SK-N-SH (cell line): ENCODE measurements at regions not wholly inside any gene's neighbourhood (a gene's known extent, or its start where the extent isn't known, plus 50 kb on each side); places are given as distances from the start of the nearest gene placed in this dataset.

Experiments
- CTCF ChIA-PET: fragments of 300-600, 350-600 bp; formaldehyde crosslinking; extraction: SDS; loops from one replicate; lab custom pipeline; 2021; lab: Yijun Ruan, JAX
- POLR2A ChIA-PET: fragments of 350-600 bp; sonication (Branson Sonifier 250); formaldehyde crosslinking; extraction: SDS; loops from one replicate; lab custom pipeline; 2020; ENCODE audit warnings: antibody characterized with exemption, inconsistent platforms; lab: Yijun Ruan, JAX
- DNase-seq: peaks from one replicate; pipeline ENCODE4 v3.0.0; 2012
- H2AFZ ChIP-seq: fragments of 200-600 bp; sonication (generic); 2 replicates; pipeline ENCODE4 v1.8.1; 2016; ENCODE audit warnings: antibody characterized with exemption, mild to moderate bottlenecking, low read depth
- H3F3A ChIP-seq: fragments of 200-600 bp; sonication (generic); replicated peaks from 2 replicates; pipeline ENCODE3; 2016; ENCODE audit warnings: antibody characterized with exemption, mild to moderate bottlenecking; ENCODE audit not compliant: insufficient read depth
- H3K27ac ChIP-seq, 2 experiments: fragments of 200-500 bp in 1 of 2; fragments of 200-600 bp in 1 of 2; sonication (Bioruptor generic) in 1 of 2; sonication (generic), shearing (Covaris generic) in 1 of 2; 2 replicates each; pipeline versions ENCODE4 v1.5.1 to v1.6.1; 2014 to 2016; ENCODE audit warnings: low read depth in 2 of 2, inconsistent platforms in 1 of 2, low read length in 1 of 2, mild to moderate bottlenecking in 1 of 2, mixed read lengths in 1 of 2
- H3K27me3 ChIP-seq: fragments of 200-600 bp; sonication (generic), shearing (Covaris generic); 2 replicates; pipeline ENCODE4 v1.6.1; 2016; ENCODE audit warnings: mixed run types; ENCODE audit not compliant: insufficient read depth
- H3K36me3 ChIP-seq, 2 experiments: fragments of 200-500 bp in 1 of 2; fragments of 200-600 bp in 1 of 2; sonication (Bioruptor generic) in 1 of 2; sonication (generic) in 1 of 2; replicated peaks in 1 of 2; 2 replicates each; pipeline versions ENCODE3 to v1.5.1; 2014 to 2016; ENCODE audit warnings: low read length in 1 of 2, mild to moderate bottlenecking in 1 of 2; ENCODE audit not compliant: insufficient read depth in 2 of 2, control insufficient read depth in 1 of 2
- H3K4me1 ChIP-seq, 2 experiments: fragments of 200-500 bp in 1 of 2; fragments of 200-600 bp in 1 of 2; sonication (Bioruptor generic) in 1 of 2; sonication (generic), shearing (Covaris generic) in 1 of 2; 2 replicates each; pipeline versions ENCODE4 v1.5.1 to v1.6.1; 2014 to 2016; ENCODE audit warnings: low read depth in 1 of 2, low read length in 1 of 2, mixed run types in 1 of 2; ENCODE audit not compliant: insufficient read depth in 2 of 2, control insufficient read depth in 1 of 2
- H3K4me2 ChIP-seq: fragments of 200-600 bp; sonication (generic), shearing (Covaris generic); 2 replicates; pipeline ENCODE4 v1.6.1; 2017; ENCODE audit warnings: mixed run types
- H3K4me3 ChIP-seq, 2 experiments: fragments of 200-500 bp in 1 of 2; fragments of 200-600 bp in 1 of 2; sonication (Bioruptor generic) in 1 of 2; sonication (generic), shearing (Covaris generic) in 1 of 2; 2 replicates each; pipeline versions ENCODE4 v1.5.1 to v1.8.1; 2014 to 2016; ENCODE audit warnings: low read depth in 2 of 2, inconsistent platforms in 1 of 2, low read length in 1 of 2, mild to moderate bottlenecking in 1 of 2, mixed read lengths in 1 of 2, moderate library complexity in 1 of 2
- H3K79me2 ChIP-seq: fragments of 200-600 bp; sonication (generic); 2 replicates; pipeline ENCODE4 v1.8.1; 2017; ENCODE audit warnings: mild to moderate bottlenecking; ENCODE audit not compliant: insufficient read depth
- H3K9ac ChIP-seq: fragments of 200-600 bp; sonication (generic); 2 replicates; pipeline ENCODE4 v1.6.1; 2017; ENCODE audit warnings: mixed run types
- H3K9me2 ChIP-seq: fragments of 200-600 bp; sonication (generic); 2 replicates; pipeline ENCODE4 v1.6.1; 2017; ENCODE audit warnings: mixed run types
- H3K9me3 ChIP-seq: fragments of 200-600 bp; sonication (generic); 2 replicates; pipeline ENCODE4 v1.6.1; 2017; ENCODE audit warnings: mixed run types, mild to moderate bottlenecking, moderate library complexity
- H4K20me1 ChIP-seq: fragments of 200-600 bp; sonication (generic); 2 replicates; pipeline ENCODE4 v1.6.1; 2017; ENCODE audit warnings: mild to moderate bottlenecking, mixed run types; ENCODE audit not compliant: insufficient read depth
- CHD2 ChIP-seq: fragments of 150-350 bp; IDR thresholded peaks from 2 replicates; pipeline ENCODE4 v1.6.1; 2018; ENCODE audit warnings: low read length; ENCODE audit not compliant: partially characterized antibody
- EP300 ChIP-seq, 2 experiments: IDR thresholded peaks; 2 replicates each; pipeline versions ENCODE4 v1.4.0 to v1.6.1; 2012; ENCODE audit warnings: borderline replicate concordance in 1 of 2, low read depth in 1 of 2, low read length in 1 of 2
- EZH2phosphoT487 ChIP-seq: fragments of 200-600 bp; sonication (generic); IDR thresholded peaks from 2 replicates; pipeline ENCODE4 v1.6.1; 2017; ENCODE audit warnings: low read depth, mixed run types, mild to moderate bottlenecking, antibody characterized with exemption, moderate library complexity, borderline replicate concordance
- FOSL2 ChIP-seq: IDR thresholded peaks from 2 replicates; pipeline ENCODE4 v1.4.0; 2012; ENCODE audit warnings: low read depth, mild to moderate bottlenecking, moderate library complexity, borderline replicate concordance
- GABPA ChIP-seq: IDR thresholded peaks from 2 replicates; pipeline ENCODE4 v1.4.0; 2012; ENCODE audit warnings: low read depth, mild to moderate bottlenecking
- GATA2 ChIP-seq: sonication (generic); formaldehyde crosslinking; IDR thresholded peaks from 2 replicates; pipeline ENCODE4 v1.5.0; 2020; ENCODE audit warnings: mild to moderate bottlenecking, missing genetic modification reagents
- JUND ChIP-seq: IDR thresholded peaks from 2 replicates; pipeline ENCODE4 v1.4.0; 2012
- MXI1 ChIP-seq: IDR thresholded peaks from 2 replicates; pipeline ENCODE4 v1.6.1; 2012; ENCODE audit warnings: mild to moderate bottlenecking, low read depth, low read length, improper control_type of control experiment
- NFIC ChIP-seq: IDR thresholded peaks from 2 replicates; pipeline ENCODE4 v1.4.0; 2012; ENCODE audit warnings: borderline replicate concordance
- NRF1 ChIP-seq: IDR thresholded peaks from 2 replicates; pipeline ENCODE4 v1.6.1; 2012; ENCODE audit warnings: low read depth, mild to moderate bottlenecking, low read length
- RFX5 ChIP-seq: IDR thresholded peaks from 2 replicates; pipeline ENCODE4 v1.6.1; 2012; ENCODE audit warnings: mild to moderate bottlenecking, improper control_type of control experiment, low read length
- RXRA ChIP-seq: IDR thresholded peaks from 2 replicates; pipeline ENCODE4 v1.4.0; 2012; ENCODE audit warnings: low read depth, mild to moderate bottlenecking, borderline replicate concordance
- SIN3A ChIP-seq: IDR thresholded peaks from 2 replicates; pipeline ENCODE4 v1.6.1; 2012; ENCODE audit warnings: low read depth, mild to moderate bottlenecking, low read length, moderate library complexity, borderline replicate concordance
- SMC3 ChIP-seq: IDR thresholded peaks from 2 replicates; pipeline ENCODE4 v1.6.1; 2012; ENCODE audit warnings: low read depth, low read length, improper control_type of control experiment
- TCF12 ChIP-seq: IDR thresholded peaks from 2 replicates; pipeline ENCODE4 v1.4.0; 2012
- TEAD4 ChIP-seq: IDR thresholded peaks from 2 replicates; pipeline ENCODE4 v1.4.0; 2012; ENCODE audit warnings: mild to moderate bottlenecking, borderline replicate concordance; ENCODE audit not compliant: insufficient read depth
- WGBS: methylation state at CpG from one replicate; pipeline ENCODE4 v1.1.6; 2017; ENCODE audit warnings: low lambda C conversion rate; 5-methylcytosine and 5-hydroxymethylcytosine counted together
- TF ChIP-seq, protein P1 (sequence below): IDR thresholded peaks from 2 replicates; pipeline ENCODE4 v1.4.0; 2012; ENCODE audit warnings: low read depth, borderline replicate concordance
- TF ChIP-seq, protein P2 (sequence below): fragments of 150-350 bp; IDR thresholded peaks from 2 replicates; pipeline ENCODE4 v1.6.1; 2016; ENCODE audit warnings: mild to moderate bottlenecking, low read depth, low read length
- TF ChIP-seq, protein P3 (sequence below): IDR thresholded peaks from 2 replicates; pipeline ENCODE4 v1.4.0; 2012; ENCODE audit warnings: low read depth, borderline replicate concordance

DNA sequence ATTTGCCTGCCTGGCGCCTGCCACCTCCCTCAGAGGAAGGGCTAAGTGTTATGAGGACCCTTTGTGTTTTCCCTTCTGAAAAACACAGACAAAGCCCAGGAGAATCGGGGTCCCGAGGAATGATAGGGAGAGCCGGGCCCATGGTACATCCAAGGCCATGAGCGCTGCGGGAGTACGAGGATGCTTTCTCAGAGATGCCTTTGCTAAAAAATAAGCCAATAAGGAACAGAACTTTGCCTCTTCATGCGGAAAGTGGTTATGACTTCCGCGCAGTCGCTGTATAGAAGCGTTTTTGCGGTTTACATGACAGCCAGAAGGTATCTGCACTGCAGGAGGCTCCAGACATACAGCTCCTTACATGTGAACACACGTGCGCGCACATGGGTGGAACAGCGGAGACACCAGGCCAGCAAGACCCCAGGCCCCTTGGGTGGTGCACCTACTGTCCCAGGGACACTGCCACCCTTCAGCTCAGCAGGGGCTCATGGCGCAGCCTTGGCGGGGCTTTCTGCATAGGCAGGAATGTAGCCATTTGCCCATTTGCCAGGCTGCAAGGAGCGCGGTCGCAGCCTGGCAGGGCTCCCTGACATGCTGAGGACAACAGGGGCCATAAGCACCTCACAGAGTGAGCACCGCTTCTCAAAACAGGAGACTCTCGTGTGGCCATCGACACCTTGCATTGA is 252.4 kb upstream of the SALL3 start:
- WGBS: 24% methylated on average over 15 of the region's 25 CpGs

More for the DNA sequence above, 252.4 kb upstream of the SALL3 start:
- no peak overlapping the region for H2AFZ ChIP-seq
- H3K79me2 ChIP-seq: no peaks in the 10 kb centered on the region
- no peak overlapping the region for H3K9ac ChIP-seq
- no peak overlapping the region for H3K27ac ChIP-seq
- peaks cover 78% of the 10 kb centered on the region for H3K27me3 ChIP-seq
- H3K4me1 ChIP-seq: no peaks in the 10 kb centered on the region
- no peaks in the 10 kb centered on the region for H3F3A ChIP-seq
- POLR2A ChIA-PET: no interaction called here
- TF ChIP-seq SMC3 (no peak), GABPA (no peak), CHD2 (no peak), EZH2phosphoT487 (no peak), SIN3A (no peak), NRF1 (no peak), FOSL2 (no peak), MXI1 (no peak), NFIC (no peak), GATA2 (CRISPR knock-in tag) (no peak), RFX5 (no peak), TEAD4 (no peak), EP300 (IDR thresholded peaks at IDR 0.05; ENCODE audit: borderline replicate concordance in 1 of 2, low read depth in 1 of 2, low read length in 1 of 2) (no peak), RXRA (no peak), JUND (no peak), TCF12 (no peak)
- TF ChIP-seq, protein P1, sequence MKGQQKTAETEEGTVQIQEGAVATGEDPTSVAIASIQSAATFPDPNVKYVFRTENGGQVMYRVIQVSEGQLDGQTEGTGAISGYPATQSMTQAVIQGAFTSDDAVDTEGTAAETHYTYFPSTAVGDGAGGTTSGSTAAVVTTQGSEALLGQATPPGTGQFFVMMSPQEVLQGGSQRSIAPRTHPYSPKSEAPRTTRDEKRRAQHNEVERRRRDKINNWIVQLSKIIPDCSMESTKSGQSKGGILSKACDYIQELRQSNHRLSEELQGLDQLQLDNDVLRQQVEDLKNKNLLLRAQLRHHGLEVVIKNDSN: no peak
- TF ChIP-seq, protein P2, sequence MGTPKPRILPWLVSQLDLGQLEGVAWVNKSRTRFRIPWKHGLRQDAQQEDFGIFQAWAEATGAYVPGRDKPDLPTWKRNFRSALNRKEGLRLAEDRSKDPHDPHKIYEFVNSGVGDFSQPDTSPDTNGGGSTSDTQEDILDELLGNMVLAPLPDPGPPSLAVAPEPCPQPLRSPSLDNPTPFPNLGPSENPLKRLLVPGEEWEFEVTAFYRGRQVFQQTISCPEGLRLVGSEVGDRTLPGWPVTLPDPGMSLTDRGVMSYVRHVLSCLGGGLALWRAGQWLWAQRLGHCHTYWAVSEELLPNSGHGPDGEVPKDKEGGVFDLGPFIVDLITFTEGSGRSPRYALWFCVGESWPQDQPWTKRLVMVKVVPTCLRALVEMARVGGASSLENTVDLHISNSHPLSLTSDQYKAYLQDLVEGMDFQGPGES: no peak
- TF ChIP-seq, protein P3, sequence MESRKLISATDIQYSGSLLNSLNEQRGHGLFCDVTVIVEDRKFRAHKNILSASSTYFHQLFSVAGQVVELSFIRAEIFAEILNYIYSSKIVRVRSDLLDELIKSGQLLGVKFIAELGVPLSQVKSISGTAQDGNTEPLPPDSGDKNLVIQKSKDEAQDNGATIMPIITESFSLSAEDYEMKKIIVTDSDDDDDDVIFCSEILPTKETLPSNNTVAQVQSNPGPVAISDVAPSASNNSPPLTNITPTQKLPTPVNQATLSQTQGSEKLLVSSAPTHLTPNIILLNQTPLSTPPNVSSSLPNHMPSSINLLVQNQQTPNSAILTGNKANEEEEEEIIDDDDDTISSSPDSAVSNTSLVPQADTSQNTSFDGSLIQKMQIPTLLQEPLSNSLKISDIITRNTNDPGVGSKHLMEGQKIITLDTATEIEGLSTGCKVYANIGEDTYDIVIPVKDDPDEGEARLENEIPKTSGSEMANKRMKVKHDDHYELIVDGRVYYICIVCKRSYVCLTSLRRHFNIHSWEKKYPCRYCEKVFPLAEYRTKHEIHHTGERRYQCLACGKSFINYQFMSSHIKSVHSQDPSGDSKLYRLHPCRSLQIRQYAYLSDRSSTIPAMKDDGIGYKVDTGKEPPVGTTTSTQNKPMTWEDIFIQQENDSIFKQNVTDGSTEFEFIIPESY: no peak
- TF ChIP-seq, all 33 proteins: peak for 0
- H3K9me3 ChIP-seq: no peaks in the 10 kb centered on the region
- no peaks in the 10 kb centered on the region for H3K9me2 ChIP-seq
- H3K4me3 ChIP-seq: no peak overlapping the region
- H3K36me3 ChIP-seq: no peaks in the 10 kb centered on the region
- no peak overlapping the region for H3K4me2 ChIP-seq
- CTCF ChIA-PET: no interaction called here
- no peaks in the 10 kb centered on the region for H4K20me1 ChIP-seq
- DNase-seq: no peak
